ENCODE measurements at regions not wholly inside any gene's neighbourhood (a gene's known extent, or its start where the extent isn't known, plus 50 kb on each side); places are given as distances from the start of the nearest gene placed in this dataset.
"Not testable (repeated sequence)": the region's sequence is repeated elsewhere in the genome, so short reads cannot be mapped to it uniquely, and the experiment has no call there.

- not testable (repeated sequence) for DNase-seq (ENCODE audit: low read depth in 2 of 2)
Observed at GRCh38 chr2:87406406-87407175, 341.3 kb upstream of the PLGLB2 start.

- DNase-seq (ENCODE audit: low read depth in 2 of 2), result not testable (repeated sequence)
Observed at GRCh38 chr2:87409601-87410000, 338.3 kb upstream of the PLGLB2 start.

- DNase-seq (ENCODE audit: low read depth in 2 of 2), result not testable (repeated sequence)
Observed at GRCh38 chr2:87410371-87410770, 337.5 kb upstream of the PLGLB2 start.

DNA sequence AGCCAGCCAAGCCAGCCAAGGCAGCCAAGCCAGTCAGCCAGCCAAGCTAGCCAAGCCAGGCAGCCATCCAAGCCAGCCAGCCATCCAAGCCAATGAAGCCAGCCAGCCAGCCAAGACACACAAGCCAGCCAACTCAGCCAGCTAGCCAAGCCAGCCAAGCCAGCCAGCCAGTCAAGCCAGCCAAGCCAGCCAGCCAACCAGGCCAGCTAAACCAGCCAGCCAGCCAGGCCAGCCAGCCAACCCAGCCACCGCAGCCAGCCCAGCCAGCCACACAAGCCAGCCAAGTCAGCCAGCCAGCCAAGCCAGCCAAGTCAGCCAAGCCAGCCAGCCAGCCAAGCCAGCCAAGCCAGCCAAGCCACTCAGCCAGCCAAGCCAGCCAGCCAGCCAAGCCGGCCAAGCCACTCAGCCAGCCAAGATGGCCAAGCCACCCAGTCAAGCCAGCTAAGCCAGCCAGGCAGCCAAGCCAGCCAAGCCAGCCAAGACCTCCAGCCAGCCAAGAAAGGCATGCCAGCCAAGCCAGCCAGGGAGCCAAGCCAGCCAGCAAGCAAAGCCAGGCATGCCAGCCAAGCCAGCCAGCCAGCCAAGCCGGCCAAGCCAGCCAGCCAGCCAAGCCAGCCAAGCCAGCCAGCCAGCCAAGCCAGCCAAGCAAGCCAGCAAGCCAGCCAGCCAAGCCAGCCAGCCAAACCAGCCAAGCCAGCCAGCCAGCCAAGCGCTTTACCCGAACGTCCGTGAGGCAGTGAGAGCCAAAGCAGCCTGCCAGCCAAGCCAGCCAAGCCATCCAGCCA, 335.7 kb upstream of the PLGLB2 start:
- DNase-seq (ENCODE audit: low read depth in 2 of 2), result not testable (repeated sequence)

- DNase-seq (ENCODE audit: low read depth in 2 of 2), result not testable (repeated sequence)
Observed at GRCh38 chr2:87414331-87414730, 333.6 kb upstream of the PLGLB2 start.

GRCh38 chr2:87414795-87415570, 332.9 kb upstream of the PLGLB2 start:
- not testable (repeated sequence) for DNase-seq (ENCODE audit: low read depth in 2 of 2)

DNA sequence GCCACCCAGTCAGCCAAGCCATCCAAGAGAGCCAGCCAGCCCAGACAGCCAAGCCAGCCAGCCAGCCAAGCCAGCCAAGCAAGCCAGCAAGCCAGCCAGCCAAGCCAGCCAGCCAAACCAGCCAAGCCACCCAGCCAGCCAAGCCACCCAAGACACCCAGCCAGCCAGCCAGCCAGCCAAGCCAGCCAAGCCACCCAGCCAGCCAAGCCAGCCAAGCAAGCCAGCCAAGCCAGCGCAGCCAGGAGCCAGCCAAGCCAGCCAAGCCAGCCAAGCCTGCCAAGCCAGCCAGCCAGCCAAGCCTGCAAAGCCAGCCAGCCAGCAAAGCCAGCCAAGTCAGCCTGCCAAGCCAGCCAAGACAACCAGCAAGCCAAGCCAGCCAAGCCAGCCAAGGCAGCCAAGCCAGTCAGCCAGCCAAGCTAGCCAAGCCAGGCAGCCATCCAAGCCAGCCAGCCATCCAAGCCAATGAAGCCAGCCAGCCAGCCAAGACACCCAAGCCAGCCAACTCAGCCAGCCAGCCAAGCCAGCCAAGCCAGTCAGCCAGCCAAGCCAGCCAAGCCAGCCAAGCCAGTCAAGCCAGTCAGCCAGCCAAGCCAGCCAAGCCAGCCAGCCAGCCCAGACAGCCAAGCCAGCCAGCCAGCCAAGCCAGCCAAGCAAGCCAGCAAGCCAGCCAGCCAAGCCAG, 332.2 kb upstream of the PLGLB2 start:
- DNase-seq (ENCODE audit: low read depth in 2 of 2), result not testable (repeated sequence)

- not testable (repeated sequence) for DNase-seq (ENCODE audit: low read depth in 2 of 2)
Observed at GRCh38 chr2:87416266-87416592, 331.7 kb upstream of the PLGLB2 start.

DNA sequence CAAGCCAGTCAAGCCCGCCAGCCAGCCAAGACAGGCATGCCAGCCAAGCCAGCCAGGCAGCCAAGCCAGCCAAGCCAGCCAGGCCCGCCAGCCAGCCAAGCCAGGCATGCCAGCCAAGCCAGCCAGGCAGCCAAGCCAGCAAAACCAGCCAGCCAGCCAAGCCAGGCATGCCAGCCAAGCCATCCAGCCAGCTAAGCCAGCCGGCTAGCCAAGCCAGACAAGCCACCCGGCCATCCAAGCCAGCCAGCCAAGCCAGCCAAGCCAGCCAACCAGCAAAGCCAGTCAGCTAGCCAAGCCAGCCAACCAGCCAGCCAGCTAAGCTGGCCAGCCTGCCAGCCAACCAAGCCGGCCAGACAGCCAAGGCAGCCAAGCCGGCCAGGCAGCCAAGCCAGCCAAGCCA, 330.7 kb upstream of the PLGLB2 start:
- DNase-seq (ENCODE audit: low read depth in 2 of 2), result not testable (repeated sequence)

GRCh38 chr2:87417742-87418567, 329.9 kb upstream of the PLGLB2 start:
- not testable (repeated sequence) for DNase-seq (ENCODE audit: low read depth in 2 of 2)

DNA sequence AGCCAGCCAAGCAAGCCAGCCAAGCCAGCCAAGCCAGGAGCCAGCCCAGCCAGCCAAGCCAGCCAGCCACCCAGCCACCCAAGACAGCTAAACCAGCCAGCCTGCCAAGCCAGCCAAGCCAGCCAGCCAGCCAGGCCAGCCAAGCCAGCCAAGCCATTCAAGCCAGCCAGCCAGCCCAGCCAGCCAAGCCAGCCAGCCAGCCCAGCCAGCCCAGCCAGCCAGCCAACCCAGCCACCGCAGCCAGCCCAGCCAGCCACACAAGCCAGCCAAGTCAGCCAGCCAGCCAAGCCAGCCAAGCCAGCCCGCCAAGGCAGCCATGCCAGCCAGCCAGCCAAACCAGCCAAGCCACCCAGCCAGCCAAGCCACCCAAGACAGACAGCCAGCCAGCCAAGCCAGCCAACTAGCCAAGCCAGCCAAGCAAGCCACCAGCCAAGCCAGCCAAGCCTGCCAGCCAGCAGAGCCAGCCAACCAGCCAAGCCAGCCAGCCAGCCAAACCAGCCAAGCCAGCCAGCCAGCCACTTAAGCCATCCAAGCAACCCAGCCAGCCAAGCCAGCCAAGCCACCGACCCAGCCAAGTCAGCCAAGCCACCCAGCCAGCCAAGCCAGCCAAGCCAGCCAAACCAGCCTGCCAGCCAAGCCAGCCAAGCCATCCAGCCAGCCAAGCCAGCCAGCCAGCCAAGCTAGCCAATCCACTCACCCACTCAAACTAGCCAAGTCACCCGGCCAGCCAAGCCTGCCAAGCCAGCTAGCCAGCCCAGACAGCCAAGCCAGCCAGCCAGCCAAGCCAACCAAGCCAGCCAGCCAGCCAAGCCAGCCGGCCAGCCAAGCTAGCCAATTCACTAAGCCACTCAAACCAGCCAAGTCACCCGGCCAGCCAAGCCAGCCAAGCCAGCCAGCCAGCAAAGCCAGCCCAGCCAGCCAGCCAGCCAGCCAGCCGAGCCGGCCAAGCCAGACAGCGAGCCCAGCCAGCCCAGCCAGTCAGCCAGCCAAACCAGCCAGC, 328.8 kb upstream of the PLGLB2 start:
- not testable (repeated sequence) for DNase-seq (ENCODE audit: low read depth in 2 of 2)

- DNase-seq (ENCODE audit: low read depth in 2 of 2), result not testable (repeated sequence)
Observed at GRCh38 chr2:87419980-87420379, 327.9 kb upstream of the PLGLB2 start.

DNA sequence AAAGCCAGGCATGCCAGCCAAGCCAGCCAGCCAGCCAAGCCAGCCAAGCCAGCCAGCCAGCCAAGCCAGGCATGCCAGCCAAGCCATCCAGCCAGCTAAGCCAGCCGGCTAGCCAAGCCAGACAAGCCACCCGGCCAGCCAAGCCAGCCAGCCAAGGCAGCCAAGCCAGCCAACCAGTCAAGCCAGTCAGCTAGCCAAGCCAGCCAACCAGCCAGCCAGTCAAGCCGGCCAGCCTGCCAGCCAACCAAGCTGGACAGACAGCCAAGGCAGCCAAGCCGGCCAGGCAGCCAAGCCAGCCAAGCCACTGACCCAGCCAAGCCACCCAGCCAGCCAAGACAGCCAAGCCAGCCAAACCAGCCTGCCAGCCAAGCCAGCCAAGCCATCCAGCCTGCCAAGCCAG, 326.9 kb upstream of the PLGLB2 start:
- DNase-seq (ENCODE audit: low read depth in 2 of 2), result not testable (repeated sequence)

DNA sequence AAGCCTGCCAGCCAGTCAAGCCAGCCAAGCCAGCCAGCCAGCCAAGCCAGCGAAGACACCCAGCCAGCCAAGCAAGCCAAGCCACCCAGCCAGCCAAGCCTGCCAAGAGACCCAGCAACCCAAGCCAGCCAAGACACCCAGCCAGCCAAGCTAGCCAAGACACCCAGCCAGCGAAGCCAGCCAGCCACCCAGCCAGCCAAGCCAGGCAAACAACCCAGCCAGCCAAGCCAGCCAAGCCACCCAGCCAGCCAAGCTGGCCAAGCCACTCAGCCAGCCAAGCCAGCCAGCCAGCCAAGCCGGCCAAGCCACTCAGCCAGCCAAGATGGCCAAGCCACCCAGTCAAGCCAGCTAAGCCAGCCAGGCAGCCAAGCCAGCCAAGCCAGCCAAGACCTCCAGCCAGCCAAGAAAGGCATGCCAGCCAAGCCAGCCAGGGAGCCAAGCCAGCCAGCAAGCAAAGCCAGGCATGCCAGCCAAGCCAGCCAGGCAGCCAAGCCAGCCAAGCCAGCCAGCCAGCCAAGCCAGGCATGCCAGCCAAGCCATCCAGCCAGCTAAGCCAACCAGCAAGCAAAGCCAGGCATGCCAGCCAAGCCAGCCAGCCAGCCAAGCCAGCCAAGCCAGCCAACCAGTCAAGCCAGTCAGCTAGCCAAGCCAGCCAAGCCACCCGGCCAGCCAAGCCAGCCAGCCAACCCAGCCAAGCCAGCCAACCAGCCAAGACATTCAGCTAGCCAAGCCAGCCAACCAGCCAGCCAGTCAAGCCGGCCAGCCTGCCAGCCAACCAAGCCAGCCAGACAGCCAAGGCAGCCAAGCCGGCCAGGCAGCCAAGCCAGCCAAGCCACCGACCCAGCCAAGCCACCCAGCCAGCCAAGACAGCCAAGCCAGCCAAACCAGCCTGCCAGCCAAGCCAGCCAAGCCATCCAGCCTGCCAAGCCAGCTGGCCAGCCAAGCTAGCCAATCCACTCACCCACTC, 323.8 kb upstream of the PLGLB2 start:
- DNase-seq (ENCODE audit: low read depth in 2 of 2), result not testable (repeated sequence)

- not testable (repeated sequence) for DNase-seq (ENCODE audit: low read depth in 2 of 2)
Observed at GRCh38 chr2:87424763-87425154, 323.1 kb upstream of the PLGLB2 start.

DNA sequence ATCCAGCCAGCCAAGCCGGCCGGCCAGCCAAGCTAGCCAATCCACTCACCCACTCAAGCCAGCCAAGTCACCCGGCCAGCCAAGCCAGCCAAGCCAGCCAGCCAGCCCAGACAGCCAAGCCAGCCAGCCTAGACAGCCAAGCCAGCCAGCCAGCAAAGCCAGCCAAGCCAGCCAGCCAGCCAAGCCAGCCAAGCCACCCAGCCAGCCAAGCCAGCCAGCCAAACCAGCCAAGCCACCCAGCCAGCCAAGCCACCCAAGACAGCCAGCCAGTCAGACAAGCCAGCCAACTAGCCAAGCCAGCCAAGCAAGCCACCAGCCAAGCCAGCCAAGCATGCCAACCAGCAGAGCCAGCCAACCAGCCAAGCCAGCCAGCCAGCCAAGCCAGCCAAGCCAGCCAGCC, 322.7 kb upstream of the PLGLB2 start:
- not testable (repeated sequence) for DNase-seq (ENCODE audit: low read depth in 2 of 2)

DNA sequence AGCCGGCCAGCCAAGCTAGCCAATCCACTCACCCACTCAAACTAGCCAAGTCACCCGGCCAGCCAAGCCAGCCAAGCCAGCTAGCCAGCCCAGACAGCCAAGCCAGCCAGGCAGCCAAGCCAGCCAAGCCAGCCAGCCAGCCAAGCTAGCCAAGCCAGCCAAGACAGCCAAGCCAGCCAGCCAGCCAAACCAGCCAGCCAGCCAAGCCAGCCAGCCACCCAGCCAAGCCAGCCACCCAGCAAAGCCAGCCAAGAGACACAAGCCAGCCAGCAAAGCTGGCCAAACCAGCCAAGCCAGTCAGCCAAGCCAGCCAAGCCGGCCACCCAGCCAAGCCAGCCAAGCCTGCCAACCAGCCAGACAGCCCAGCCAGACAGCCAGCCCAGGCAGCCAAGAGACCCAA, 322.2 kb upstream of the PLGLB2 start:
- not testable (repeated sequence) for DNase-seq (ENCODE audit: low read depth in 2 of 2)

Measured in lung microvascular endothelial cell (primary cell).